ENCODE measurements at regions not wholly inside any gene's neighbourhood (a gene's known extent, or its start where the extent isn't known, plus 50 kb on each side); places are given as distances from the start of the nearest gene placed in this dataset.
"Not testable (repeated sequence)": the region's sequence is repeated elsewhere in the genome, so short reads cannot be mapped to it uniquely, and the experiment has no call there.

DNA sequence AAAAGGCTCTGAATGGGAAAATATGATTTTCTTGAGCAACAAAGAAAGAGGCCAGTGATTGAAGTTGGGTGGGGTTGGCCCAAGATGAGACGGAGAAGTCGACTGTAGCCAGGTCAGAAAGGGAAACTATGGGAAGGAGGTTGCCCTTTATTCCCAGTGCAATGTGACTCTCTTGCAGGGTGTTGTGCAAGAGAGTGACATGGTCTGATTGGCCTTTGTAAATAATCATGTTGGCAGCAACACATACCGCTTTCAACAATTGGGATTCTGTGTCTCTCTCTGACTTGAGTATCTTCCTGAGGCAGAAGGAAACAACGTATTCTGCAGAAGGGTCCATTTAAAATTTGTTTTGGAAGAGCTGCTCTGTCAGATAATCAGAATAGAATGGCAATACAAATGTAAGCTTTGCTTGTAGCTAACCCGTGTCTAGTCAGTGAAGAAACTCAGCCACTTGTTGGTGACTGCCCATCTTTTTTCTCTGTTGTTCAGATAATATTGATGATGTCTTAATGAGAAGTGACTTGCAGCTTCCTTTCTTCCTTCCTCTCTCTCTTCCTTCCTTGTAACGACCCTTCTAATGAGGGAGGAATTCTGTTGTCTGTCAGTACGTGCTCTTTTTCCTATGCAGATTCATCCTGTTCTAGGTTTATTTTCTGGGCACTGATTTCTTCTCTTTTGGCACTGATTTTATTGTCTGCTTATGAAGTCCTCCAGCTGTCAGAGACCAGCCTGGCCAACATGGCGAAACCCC, 311.0 kb upstream of the FAM98A start:
- Histone ChIP-seq H3K9ac (ENCODE audit: low read length) (no peak overlapping the region), H3K79me2 (ENCODE audit: insufficient read depth, low read length) (no peaks in the 10 kb centered on the region), H4K20me1 (ENCODE audit: insufficient read depth, low read length) (no peaks in the 10 kb centered on the region), H3K36me3 (ENCODE audit: insufficient read depth, low read length) (no peaks in the 10 kb centered on the region), H3K27me3 (ENCODE audit: insufficient read depth, low read length) (no peaks in the 10 kb centered on the region), H3K27ac (ENCODE audit: low read depth, low read length) (no peak overlapping the region), H2AFZ (ENCODE audit: low read depth, low read length) (no peak overlapping the region), H3K9me3 (ENCODE audit: insufficient read depth, low read depth, low read length) (peaks cover 2% of the 10 kb centered on the region), H3K4me3 (ENCODE audit: insufficient read depth, low read depth, low read length) (no peak overlapping the region), H3K4me1 (ENCODE audit: insufficient read depth, low read length) (no peaks in the 10 kb centered on the region), H3K4me2 (ENCODE audit: low read length) (no peak overlapping the region)
- H3K27ac Mint-ChIP-seq (ENCODE audit: unreplicated experiment), result no peak overlapping the region
- TF ChIP-seq EZH2 (IDR thresholded peaks at IDR 0.05; ENCODE audit: insufficient read depth, low read length), result no peak
- TF ChIP-seq, protein P1, sequence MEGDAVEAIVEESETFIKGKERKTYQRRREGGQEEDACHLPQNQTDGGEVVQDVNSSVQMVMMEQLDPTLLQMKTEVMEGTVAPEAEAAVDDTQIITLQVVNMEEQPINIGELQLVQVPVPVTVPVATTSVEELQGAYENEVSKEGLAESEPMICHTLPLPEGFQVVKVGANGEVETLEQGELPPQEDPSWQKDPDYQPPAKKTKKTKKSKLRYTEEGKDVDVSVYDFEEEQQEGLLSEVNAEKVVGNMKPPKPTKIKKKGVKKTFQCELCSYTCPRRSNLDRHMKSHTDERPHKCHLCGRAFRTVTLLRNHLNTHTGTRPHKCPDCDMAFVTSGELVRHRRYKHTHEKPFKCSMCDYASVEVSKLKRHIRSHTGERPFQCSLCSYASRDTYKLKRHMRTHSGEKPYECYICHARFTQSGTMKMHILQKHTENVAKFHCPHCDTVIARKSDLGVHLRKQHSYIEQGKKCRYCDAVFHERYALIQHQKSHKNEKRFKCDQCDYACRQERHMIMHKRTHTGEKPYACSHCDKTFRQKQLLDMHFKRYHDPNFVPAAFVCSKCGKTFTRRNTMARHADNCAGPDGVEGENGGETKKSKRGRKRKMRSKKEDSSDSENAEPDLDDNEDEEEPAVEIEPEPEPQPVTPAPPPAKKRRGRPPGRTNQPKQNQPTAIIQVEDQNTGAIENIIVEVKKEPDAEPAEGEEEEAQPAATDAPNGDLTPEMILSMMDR (IDR thresholded peaks at IDR 0.05; ENCODE audit: insufficient read depth, low read depth, low read length), result no peak
- FAIRE-seq (no peak), DNase-seq (ENCODE audit: low read depth) (no peak)
- H3K4me1 Mint-ChIP-seq (ENCODE audit: low read depth, unreplicated experiment), result no peaks in the 10 kb centered on the region
- no peaks in the 10 kb centered on the region for H3K27me3 Mint-ChIP-seq (ENCODE audit: low read depth, unreplicated experiment)
- no peak overlapping the region for H3K4me3 Mint-ChIP-seq (ENCODE audit: unreplicated experiment)
- no peaks in the 10 kb centered on the region for H3K36me3 Mint-ChIP-seq (ENCODE audit: low read depth, unreplicated experiment)
- H3K9me3 Mint-ChIP-seq (ENCODE audit: unreplicated experiment), result peaks cover 2% of the 10 kb centered on the region

DNA sequence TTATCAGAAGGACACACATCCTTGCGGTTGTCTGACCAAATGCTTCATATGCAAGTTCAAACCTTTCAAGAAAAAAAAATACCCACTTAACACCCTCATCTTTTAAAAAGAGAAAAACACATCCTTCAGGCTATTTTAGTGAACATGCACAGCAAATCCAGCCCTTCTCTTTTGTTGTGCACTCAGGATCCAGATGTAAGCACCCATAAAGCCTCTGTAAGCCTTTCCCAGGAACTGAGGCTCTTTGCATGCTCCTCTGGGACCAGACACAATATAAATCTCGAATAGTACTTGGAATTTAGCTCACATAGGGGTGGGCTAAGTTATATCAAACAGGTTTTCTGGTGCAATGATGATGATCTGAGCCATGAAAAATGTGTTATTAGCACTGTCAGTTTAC, 308.8 kb upstream of the FAM98A start:
- Mint-ChIP-seq H3K9me3 (ENCODE audit: unreplicated experiment) (no peaks in the 10 kb centered on the region), H3K4me1 (ENCODE audit: low read depth, unreplicated experiment) (no peaks in the 10 kb centered on the region), H3K27ac (ENCODE audit: unreplicated experiment) (no peak overlapping the region), H3K36me3 (ENCODE audit: low read depth, unreplicated experiment) (no peaks in the 10 kb centered on the region), H3K4me3 (ENCODE audit: unreplicated experiment) (no peak overlapping the region), H3K27me3 (ENCODE audit: low read depth, unreplicated experiment) (no peaks in the 10 kb centered on the region)
- Histone ChIP-seq H4K20me1 (ENCODE audit: insufficient read depth, low read length) (no peaks in the 10 kb centered on the region), H2AFZ (ENCODE audit: low read depth, low read length) (no peak overlapping the region), H3K4me2 (ENCODE audit: low read length) (no peak overlapping the region), H3K9ac (ENCODE audit: low read length) (no peak overlapping the region), H3K36me3 (ENCODE audit: insufficient read depth, low read length) (no peaks in the 10 kb centered on the region), H3K4me1 (ENCODE audit: insufficient read depth, low read length) (no peaks in the 10 kb centered on the region), H3K9me3 (ENCODE audit: insufficient read depth, low read depth, low read length) (peaks cover 2% of the 10 kb centered on the region), H3K27ac (ENCODE audit: low read depth, low read length) (no peak overlapping the region), H3K27me3 (ENCODE audit: insufficient read depth, low read length) (no peaks in the 10 kb centered on the region), H3K79me2 (ENCODE audit: insufficient read depth, low read length) (no peaks in the 10 kb centered on the region), H3K4me3 (ENCODE audit: insufficient read depth, low read depth, low read length) (no peak overlapping the region)
- FAIRE-seq (no peak), DNase-seq (ENCODE audit: low read depth) (no peak)
- TF ChIP-seq, protein P1 (IDR thresholded peaks at IDR 0.05; ENCODE audit: insufficient read depth, low read depth, low read length), result no peak

DNA sequence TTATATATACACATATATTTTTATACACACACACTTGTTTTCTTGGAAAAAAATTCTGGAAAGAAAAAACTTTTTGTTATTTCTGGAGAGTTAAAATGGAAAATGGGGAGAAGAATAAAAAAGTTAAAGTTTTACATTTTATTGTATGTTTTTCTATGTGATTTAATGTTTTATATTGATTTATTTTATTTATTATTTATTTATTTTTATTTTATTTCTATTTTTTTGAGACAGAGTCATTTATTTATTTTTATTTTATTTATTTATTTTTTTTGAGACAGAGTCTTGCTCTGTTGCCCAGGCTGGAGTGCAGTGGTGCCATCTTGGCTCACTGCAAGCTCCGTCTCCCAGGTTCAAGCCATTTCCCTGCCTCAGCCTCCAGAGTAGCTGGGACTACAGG, 307.0 kb upstream of the FAM98A start:
- H3K27me3 ChIP-seq (ENCODE audit: insufficient read depth, low read length); H3K36me3 ChIP-seq (ENCODE audit: insufficient read depth, low read length); FAIRE-seq; H3K9ac ChIP-seq (ENCODE audit: low read length); H4K20me1 ChIP-seq (ENCODE audit: insufficient read depth, low read length); H3K27ac ChIP-seq (ENCODE audit: low read depth, low read length); H3K36me3 Mint-ChIP-seq (ENCODE audit: low read depth, unreplicated experiment); H3K4me1 Mint-ChIP-seq (ENCODE audit: low read depth, unreplicated experiment); H3K27ac Mint-ChIP-seq (ENCODE audit: unreplicated experiment); DNase-seq (ENCODE audit: low read depth); H3K4me3 Mint-ChIP-seq (ENCODE audit: unreplicated experiment); H3K27me3 Mint-ChIP-seq (ENCODE audit: low read depth, unreplicated experiment); H3K4me3 ChIP-seq (ENCODE audit: insufficient read depth, low read depth, low read length); H3K9me3 ChIP-seq (ENCODE audit: insufficient read depth, low read depth, low read length); H3K79me2 ChIP-seq (ENCODE audit: insufficient read depth, low read length); H2AFZ ChIP-seq (ENCODE audit: low read depth, low read length); H3K9me3 Mint-ChIP-seq (ENCODE audit: unreplicated experiment); H3K4me1 ChIP-seq (ENCODE audit: insufficient read depth, low read length); H3K4me2 ChIP-seq (ENCODE audit: low read length): not testable (repeated sequence)
